ENCODE measurements at regions not wholly inside any gene's neighbourhood (a gene's known extent, or its start where the extent isn't known, plus 50 kb on each side); places are given as distances from the start of the nearest gene placed in this dataset.

GRCh38 chr2:47315475-47315874 is 53.6 kb upstream of the EPCAM start:
- no peak for DNase-seq (ENCODE audit: low spot score)

GRCh38 chr2:47313728-47314127 is 55.4 kb upstream of the EPCAM start:
- no peak for DNase-seq (ENCODE audit: low spot score)

GRCh38 chr2:47313141-47313691 is 55.9 kb upstream of the EPCAM start:
- no peak for DNase-seq (ENCODE audit: low spot score)

GRCh38 chr2:47312491-47312850 is 56.6 kb upstream of the EPCAM start:
- DNase-seq (ENCODE audit: low spot score) = no peak

- DNase-seq (ENCODE audit: low spot score) = no peak
These were observed 57.2 kb upstream of the EPCAM start for GRCh38 chr2:47311764-47312490.

GRCh38 chr2:47310801-47311560 is 58.1 kb upstream of the EPCAM start:
- peak; percentile 16 for DNase-seq (ENCODE audit: low spot score)

- DNase-seq (ENCODE audit: low spot score) = no peak
These were observed 58.9 kb upstream of the EPCAM start for GRCh38 chr2:47309952-47310800.

- DNase-seq (ENCODE audit: low spot score) = no peak
These were observed 59.6 kb upstream of the EPCAM start for GRCh38 chr2:47309472-47309951.

- no peak for DNase-seq (ENCODE audit: low spot score)
These were observed 62.0 kb upstream of the EPCAM start for GRCh38 chr2:47307066-47307465.

GRCh38 chr2:47304654-47305053 is 64.5 kb upstream of the EPCAM start:
- DNase-seq (ENCODE audit: low spot score) = no peak

- no peak for DNase-seq (ENCODE audit: low spot score)
These were observed 65.6 kb upstream of the EPCAM start for GRCh38 chr2:47303341-47304148.

GRCh38 chr2:47302308-47302707 is 66.8 kb upstream of the EPCAM start:
- DNase-seq (ENCODE audit: low spot score) = no peak

GRCh38 chr2:47301731-47302130 is 67.4 kb upstream of the EPCAM start:
- no peak for DNase-seq (ENCODE audit: low spot score)

GRCh38 chr2:47301277-47301618 is 67.9 kb upstream of the EPCAM start:
- DNase-seq (ENCODE audit: low spot score) = no peak

GRCh38 chr2:47300609-47301276 is 68.4 kb upstream of the EPCAM start:
- DNase-seq (ENCODE audit: low spot score) = no peak

- DNase-seq (ENCODE audit: low spot score) = no peak
These were observed 69.0 kb upstream of the EPCAM start for GRCh38 chr2:47300081-47300480.

- DNase-seq (ENCODE audit: low spot score) = no peak
These were observed 69.6 kb upstream of the EPCAM start for GRCh38 chr2:47299555-47299954.

- DNase-seq (ENCODE audit: low spot score) = no peak
These were observed 70.3 kb upstream of the EPCAM start for GRCh38 chr2:47298771-47299170.

- DNase-seq (ENCODE audit: low spot score) = no peak
These were observed 71.2 kb upstream of the EPCAM start for GRCh38 chr2:47297767-47298425.

GRCh38 chr2:47295981-47296635 is 73.0 kb upstream of the EPCAM start:
- no peak for DNase-seq (ENCODE audit: low spot score)
